ENCODE measurements at regions not wholly inside any gene's neighbourhood (a gene's known extent, or its start where the extent isn't known, plus 50 kb on each side); places are given as distances from the start of the nearest gene placed in this dataset.

DNA sequence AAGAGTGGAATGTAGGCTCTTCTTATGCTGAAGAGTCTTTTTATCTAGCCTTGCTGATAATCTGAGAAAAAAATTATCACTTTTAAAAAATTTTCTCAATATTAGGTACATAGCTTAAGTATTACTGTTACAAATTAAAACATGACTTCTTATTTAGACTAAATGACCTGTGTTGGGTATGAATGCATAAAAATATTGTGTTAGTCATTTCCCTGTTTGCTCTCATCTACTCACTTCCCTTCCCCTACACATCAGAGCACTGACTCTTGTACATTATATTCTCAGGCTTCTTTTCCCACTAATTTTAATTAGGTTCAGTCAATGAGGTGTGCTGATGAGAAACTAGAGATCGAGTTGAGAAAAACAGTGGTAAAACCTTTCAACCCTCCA is 881.0 kb downstream of the PCDH18 start:
- DNase-seq, result no peak

GRCh38 chr4:136650541-136651277 is 881.6 kb downstream of the PCDH18 start:
- DNase-seq, result no peak

DNA sequence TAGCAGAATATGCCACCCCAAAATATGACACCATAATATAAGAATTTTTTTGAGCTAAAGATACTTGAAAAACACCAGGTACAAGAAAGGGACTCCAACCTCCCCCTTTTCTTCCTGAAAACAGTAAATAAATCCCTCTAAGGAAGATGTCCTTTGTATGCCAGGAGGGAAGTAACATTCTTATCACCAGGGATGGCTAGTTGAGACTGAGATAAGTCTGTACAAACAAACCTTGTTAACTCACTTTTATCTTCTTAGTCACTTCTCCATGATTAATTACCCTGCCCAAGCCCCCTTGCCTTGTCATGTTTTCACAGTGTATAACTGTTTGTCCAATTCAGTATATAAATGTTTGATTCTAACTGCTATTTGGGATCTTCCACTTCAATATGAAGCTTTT is 888.0 kb downstream of the PCDH18 start:
- DNase-seq, result no peak

GRCh38 chr4:136643416-136643815 is 888.9 kb downstream of the PCDH18 start:
- no peak for DNase-seq

- DNase-seq, result no peak
These were observed 895.1 kb downstream of the PCDH18 start for GRCh38 chr4:136637071-136637777.

- DNase-seq, result no peak
These were observed 896.1 kb downstream of the PCDH18 start for GRCh38 chr4:136636155-136636554.

DNA sequence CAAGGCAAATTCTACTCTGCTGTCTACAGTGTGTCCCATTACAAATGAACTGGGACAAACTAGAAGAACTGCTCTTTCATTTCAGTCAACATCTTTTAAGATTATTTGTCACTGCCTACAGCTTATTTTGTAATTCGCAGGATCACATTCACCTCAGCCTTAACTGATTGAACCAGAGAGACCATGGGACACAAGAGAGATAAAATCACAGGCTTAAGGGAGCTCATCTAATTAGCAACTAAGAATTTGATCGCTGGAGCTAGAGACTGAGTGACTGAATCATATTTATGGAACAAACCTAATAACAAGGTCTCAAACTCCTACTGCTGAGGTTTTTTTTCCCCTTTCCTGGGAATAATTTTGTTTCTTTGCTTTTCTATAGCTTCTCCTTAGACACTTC is 898.2 kb downstream of the PCDH18 start:
- DNase-seq, result no peak

DNA sequence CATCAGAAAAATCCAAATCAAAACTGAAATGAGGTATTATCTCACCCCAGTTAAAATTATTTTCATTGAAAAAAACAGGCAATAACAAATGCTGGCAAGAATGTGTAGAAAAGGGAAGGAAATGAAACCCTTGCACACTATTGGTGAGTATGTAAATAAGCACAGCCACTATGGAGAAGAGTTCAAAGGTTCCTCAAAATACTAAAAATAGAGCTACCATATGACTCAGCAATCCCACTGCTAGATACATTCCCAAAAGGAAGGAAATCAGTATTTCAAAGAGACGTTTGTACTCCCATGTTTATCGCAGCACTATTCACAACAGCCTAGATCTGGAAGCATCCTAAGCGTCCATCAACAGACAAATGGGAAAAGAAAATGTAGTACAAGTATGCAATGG is 932.4 kb downstream of the PCDH18 start:
- DNase-seq, result no peak

- no peak for DNase-seq
These were observed 941.9 kb downstream of the PCDH18 start for GRCh38 chr4:136590440-136590839.

- no peak for DNase-seq
These were observed 948.7 kb downstream of the PCDH18 start for GRCh38 chr4:136583567-136583966.

DNA sequence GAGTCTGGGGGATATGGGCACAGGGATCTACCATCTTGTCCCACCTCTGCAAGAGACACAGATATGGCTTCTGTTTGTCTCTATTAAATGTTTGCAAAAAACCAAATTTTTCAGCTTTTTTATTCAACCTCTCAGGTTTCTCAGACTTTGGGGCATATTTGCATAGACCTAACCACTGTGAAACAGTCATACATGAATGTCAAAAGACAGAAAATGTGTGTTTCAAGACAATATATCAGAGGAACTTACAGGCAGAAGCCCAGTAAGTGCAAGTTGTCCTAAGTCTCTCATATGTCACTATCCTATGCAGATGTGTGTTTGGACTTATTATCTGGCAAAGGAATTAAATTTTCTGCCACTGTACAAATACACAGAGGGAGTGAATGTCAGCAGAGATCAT is 951.2 kb downstream of the PCDH18 start:
- DNase-seq, result no peak

GRCh38 chr4:136575146-136575545 is 957.1 kb downstream of the PCDH18 start:
- no peak for DNase-seq

GRCh38 chr4:136573460-136573859 is 958.8 kb downstream of the PCDH18 start:
- DNase-seq, result no peak

- DNase-seq, result no peak
These were observed 961.0 kb downstream of the PCDH18 start for GRCh38 chr4:136571315-136571714.

DNA sequence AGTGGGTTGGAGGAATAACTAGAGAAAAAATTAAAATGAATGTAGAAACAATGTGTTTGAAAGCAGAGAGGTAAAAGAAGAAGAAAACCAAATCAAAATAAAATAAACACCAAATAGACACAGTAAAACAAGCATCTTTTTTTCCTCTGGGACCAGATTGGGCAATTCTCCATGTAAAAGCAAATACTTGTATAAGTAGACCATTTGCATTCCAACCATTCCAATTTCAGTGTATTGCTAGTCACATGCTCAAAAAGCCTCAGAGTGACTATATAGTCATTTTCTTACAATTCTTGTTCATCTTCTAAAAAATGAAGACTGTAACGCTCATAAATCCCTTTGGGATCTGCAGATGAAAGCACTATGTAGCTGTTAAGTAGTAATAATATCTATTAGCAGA is 969.5 kb downstream of the PCDH18 start:
- no peak for DNase-seq

GRCh38 chr4:136558940-136559494 is 973.3 kb downstream of the PCDH18 start:
- DNase-seq, result no peak

DNA sequence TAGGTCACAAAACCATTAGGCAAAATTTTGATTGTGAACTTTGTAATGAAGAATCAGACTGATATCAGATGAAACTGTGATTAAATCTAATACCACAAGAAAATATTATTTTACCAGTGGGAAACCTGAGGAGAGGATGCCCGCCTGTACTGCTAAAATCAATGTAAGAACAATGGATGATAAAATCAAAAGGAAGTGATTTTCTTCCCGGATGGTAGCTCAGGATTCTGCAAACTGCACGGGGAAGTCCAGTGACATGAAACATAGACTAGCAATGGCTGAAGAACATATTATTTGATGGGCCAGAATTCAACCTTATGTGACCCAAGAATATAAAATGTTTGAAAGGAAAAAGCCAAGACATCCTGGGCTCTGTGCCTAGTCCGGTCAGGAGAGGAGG is 974.9 kb downstream of the PCDH18 start:
- no peak for DNase-seq

- DNase-seq, result no peak
These were observed 978.3 kb downstream of the PCDH18 start for GRCh38 chr4:136554033-136554432.

GRCh38 chr4:136551753-136552152 is 980.5 kb downstream of the PCDH18 start:
- no peak for DNase-seq

DNA sequence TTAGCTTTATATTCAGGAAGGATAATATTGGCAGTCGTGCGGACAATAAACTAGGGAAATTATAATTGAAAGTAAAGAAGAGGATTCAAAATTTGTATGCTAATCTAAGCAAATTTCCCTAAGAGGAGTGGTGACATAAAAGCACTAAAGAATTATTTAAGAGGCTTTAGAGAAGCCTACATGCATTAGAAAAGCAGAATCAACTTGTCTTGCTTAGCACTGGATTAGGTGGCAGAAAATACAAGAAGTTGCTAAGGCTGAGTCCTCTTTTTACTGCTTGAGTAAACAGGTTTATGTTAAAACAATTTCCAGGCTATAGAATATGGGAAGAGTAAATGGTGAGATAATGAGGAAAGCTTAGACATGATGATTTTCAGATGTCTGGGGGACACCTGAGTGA is 991.5 kb downstream of the PCDH18 start:
- DNase-seq, result no peak

DNA sequence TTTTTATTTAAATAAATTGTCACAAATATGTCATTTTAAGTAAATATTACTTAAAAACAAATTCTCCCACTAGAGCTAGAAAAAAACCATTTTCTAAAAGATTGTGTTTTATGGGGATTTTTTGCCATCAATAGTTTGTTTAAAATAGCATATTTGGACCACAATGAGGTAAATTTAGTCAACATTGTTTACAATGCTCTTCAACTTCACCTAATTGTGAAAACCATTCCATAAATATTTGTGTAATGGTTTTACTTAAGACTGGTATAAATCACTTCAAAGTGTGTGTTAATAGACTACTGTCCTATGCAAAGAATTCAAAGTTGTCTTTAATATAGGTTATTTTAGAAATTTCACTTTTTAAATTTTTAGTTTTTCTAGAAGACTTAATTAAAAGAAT is 1004.2 kb downstream of the PCDH18 start:
- no peak for DNase-seq

DNA sequence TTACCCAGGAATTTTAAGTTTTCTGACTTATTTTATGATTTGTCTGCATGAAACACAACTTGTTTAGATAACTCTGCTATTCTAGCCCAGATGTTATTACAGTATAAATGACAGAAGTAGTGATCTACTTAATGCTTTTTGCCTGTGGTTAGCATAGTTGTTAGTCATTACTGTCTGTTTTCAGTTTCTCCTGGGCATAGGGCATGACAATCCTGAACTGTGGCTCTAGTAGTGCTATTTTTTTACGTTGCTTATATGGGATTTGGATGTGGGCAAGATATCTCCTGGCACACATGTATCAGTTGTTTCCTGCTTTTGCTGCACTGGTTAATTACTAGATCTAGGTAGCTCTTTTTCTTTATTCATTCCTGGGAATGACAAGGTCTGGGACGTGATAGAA is 1005.8 kb downstream of the PCDH18 start:
- no peak for DNase-seq

GRCh38 chr4:136524039-136524438 is 1008.3 kb downstream of the PCDH18 start:
- DNase-seq, result no peak

DNA sequence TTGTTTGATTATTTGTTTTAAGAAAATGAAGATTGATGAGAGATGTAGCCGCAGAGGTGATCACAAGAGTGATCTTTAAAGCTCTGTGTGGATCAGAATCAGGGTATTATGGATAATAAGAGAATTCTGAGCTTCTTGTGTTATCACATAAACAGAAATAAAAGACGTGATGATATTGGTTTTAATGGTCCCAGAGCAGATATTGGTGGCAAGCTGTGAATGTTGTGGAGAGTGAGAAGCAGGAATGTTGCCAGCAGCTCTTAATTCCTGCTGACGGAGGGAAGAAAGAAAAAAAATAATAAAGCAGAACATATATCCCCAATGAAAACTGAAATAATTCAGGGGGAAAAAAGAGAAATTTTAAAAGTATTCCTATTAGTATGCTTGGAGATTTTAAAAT is 1015.9 kb downstream of the PCDH18 start:
- DNase-seq, result no peak

All from skin of body (tissue), 1 donor.